Endodermal cell (in vitro differentiated cells): ENCODE measurements at regions not wholly inside any gene's neighbourhood (a gene's known extent, or its start where the extent isn't known, plus 50 kb on each side); places are given as distances from the start of the nearest gene placed in this dataset.

Source experiments
- DNase-seq: peaks from one replicate; pipeline ENCODE4 v3.0.0-alpha.2; 2017
- H3K27ac ChIP-seq: 2 replicates; pipeline ENCODE4 v1.5.1; 2013; ENCODE audit warnings: mild to moderate bottlenecking, low read depth, low read length, moderate library complexity
- H3K27me3 ChIP-seq: 2 replicates; pipeline ENCODE4 v1.6.1; 2013; ENCODE audit warnings: mild to moderate bottlenecking, low read length, moderate library complexity; ENCODE audit not compliant: insufficient read depth, control insufficient read depth, poor library complexity, severe bottlenecking
- H3K36me3 ChIP-seq: 2 replicates; pipeline ENCODE4 v1.7.0; 2013; ENCODE audit warnings: mild to moderate bottlenecking, low read length, moderate library complexity; ENCODE audit not compliant: control insufficient read depth, insufficient read depth
- H3K4me1 ChIP-seq: one replicate; pipeline ENCODE4 v1.7.0; 2013; ENCODE audit warnings: low read length; ENCODE audit not compliant: control insufficient read depth, insufficient read depth
- H3K4me3 ChIP-seq: 2 replicates; pipeline ENCODE4 v1.5.1; 2013; ENCODE audit warnings: mild to moderate bottlenecking, low read length, moderate library complexity
- H3K9ac ChIP-seq: 2 replicates; pipeline ENCODE4 v1.6.1; 2013; ENCODE audit warnings: mild to moderate bottlenecking, low read length, moderate library complexity; ENCODE audit not compliant: poor library complexity, severe bottlenecking; ENCODE audit errors: extremely low read depth
- H3K9me3 ChIP-seq: 2 replicates; pipeline ENCODE4 v1.6.1; 2013; ENCODE audit warnings: mild to moderate bottlenecking, low read length, moderate library complexity; ENCODE audit not compliant: control insufficient read depth
- H3K27ac Mint-ChIP-seq: 2 replicates; pipeline ENCODE4 v1.8.0; 2020; ENCODE audit warnings: mixed read lengths
- H3K27me3 Mint-ChIP-seq: 2 replicates; pipeline ENCODE4 v1.8.0; 2021; ENCODE audit warnings: mild to moderate bottlenecking, mixed read lengths; ENCODE audit not compliant: insufficient read depth
- H3K36me3 Mint-ChIP-seq: 2 replicates; pipeline ENCODE4 v1.8.0; 2020; ENCODE audit warnings: low read depth, mixed read lengths
- H3K4me1 Mint-ChIP-seq: 2 replicates; pipeline ENCODE4 v1.8.0; 2020; ENCODE audit warnings: mixed read lengths
- H3K4me3 Mint-ChIP-seq: 2 replicates; pipeline ENCODE4 v1.8.0; 2020; ENCODE audit warnings: mild to moderate bottlenecking, moderate library complexity, mixed read lengths
- H3K9me3 Mint-ChIP-seq: 2 replicates; pipeline ENCODE4 v1.8.0; 2020; ENCODE audit warnings: mild to moderate bottlenecking, mixed read lengths
- WGBS, 2 experiments: methylation state at CpG; one replicate each; pipeline versions ENCODE4 v1.1.5 to v1.1.7; 2013; ENCODE audit warnings: missing lambda C conversion rate in 2 of 2, mixed read lengths in 1 of 2; ENCODE audit not compliant: insufficient coverage in 1 of 2, insufficient read length in 1 of 2; 5-methylcytosine and 5-hydroxymethylcytosine counted together
- TF ChIP-seq, protein P1 (sequence below): fragments of 200-600 bp; sonication (generic); conservative IDR thresholded peaks from 2 replicates; pipeline ENCODE4 v1.5.0; 2021; ENCODE audit warnings: antibody characterized with exemption, mild to moderate bottlenecking

- H3K36me3 Mint-ChIP-seq = no peaks in the 10 kb centered on the region
- H3K9me3 ChIP-seq = no peaks in the 10 kb centered on the region
- no peaks in the 10 kb centered on the region for H3K27me3 ChIP-seq
- H3K4me3 ChIP-seq = no peak overlapping the region
- H3K4me1 ChIP-seq = no peaks in the 10 kb centered on the region
- 76 to 95% methylated on average over 2 to 3 of the region's 3 CpGs for WGBS, 2 experiments
- no peak overlapping the region for H3K27ac ChIP-seq
- TF ChIP-seq, protein P1, sequence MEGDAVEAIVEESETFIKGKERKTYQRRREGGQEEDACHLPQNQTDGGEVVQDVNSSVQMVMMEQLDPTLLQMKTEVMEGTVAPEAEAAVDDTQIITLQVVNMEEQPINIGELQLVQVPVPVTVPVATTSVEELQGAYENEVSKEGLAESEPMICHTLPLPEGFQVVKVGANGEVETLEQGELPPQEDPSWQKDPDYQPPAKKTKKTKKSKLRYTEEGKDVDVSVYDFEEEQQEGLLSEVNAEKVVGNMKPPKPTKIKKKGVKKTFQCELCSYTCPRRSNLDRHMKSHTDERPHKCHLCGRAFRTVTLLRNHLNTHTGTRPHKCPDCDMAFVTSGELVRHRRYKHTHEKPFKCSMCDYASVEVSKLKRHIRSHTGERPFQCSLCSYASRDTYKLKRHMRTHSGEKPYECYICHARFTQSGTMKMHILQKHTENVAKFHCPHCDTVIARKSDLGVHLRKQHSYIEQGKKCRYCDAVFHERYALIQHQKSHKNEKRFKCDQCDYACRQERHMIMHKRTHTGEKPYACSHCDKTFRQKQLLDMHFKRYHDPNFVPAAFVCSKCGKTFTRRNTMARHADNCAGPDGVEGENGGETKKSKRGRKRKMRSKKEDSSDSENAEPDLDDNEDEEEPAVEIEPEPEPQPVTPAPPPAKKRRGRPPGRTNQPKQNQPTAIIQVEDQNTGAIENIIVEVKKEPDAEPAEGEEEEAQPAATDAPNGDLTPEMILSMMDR = no peak
- H3K4me3 Mint-ChIP-seq = no peak overlapping the region
- no peak for DNase-seq
- H3K27ac Mint-ChIP-seq = no peak overlapping the region
- H3K9ac ChIP-seq = no peak overlapping the region
- no peaks in the 10 kb centered on the region for H3K36me3 ChIP-seq
- H3K9me3 Mint-ChIP-seq = no peaks in the 10 kb centered on the region
- peaks cover 9% of the 10 kb centered on the region for H3K4me1 Mint-ChIP-seq
- H3K27me3 Mint-ChIP-seq = peaks cover 2% of the 10 kb centered on the region
These were observed 72.2 kb upstream of the SPTLC1 start for GRCh38 chr9:92187390-92187789.

- Mint-ChIP-seq H3K9me3 (peaks cover 4% of the 10 kb centered on the region), H3K36me3 (no peaks in the 10 kb centered on the region), H3K27me3 (peaks cover 2% of the 10 kb centered on the region), H3K4me1 (peaks cover 9% of the 10 kb centered on the region), H3K27ac (no peak overlapping the region), H3K4me3 (no peak overlapping the region)
- TF ChIP-seq, protein P1 = no peak
- Histone ChIP-seq H3K4me3 (no peak overlapping the region), H3K4me1 (no peaks in the 10 kb centered on the region), H3K27me3 (no peaks in the 10 kb centered on the region), H3K27ac (no peak overlapping the region), H3K9ac (no peak overlapping the region), H3K9me3 (peaks cover 7% of the 10 kb centered on the region), H3K36me3 (no peaks in the 10 kb centered on the region)
- no peak for DNase-seq
- WGBS, 2 experiments = 87 to 88% methylated on average over 6 to 7 of the region's 7 CpGs
These were observed 71.4 kb upstream of the SPTLC1 start for GRCh38 chr9:92186631-92187030.

- no peaks in the 10 kb centered on the region for H3K36me3 ChIP-seq
- Mint-ChIP-seq H3K4me3 (no peak overlapping the region), H3K27ac (no peak overlapping the region), H3K27me3 (peaks cover 2% of the 10 kb centered on the region), H3K4me1 (peaks cover 10% of the 10 kb centered on the region), H3K36me3 (no peaks in the 10 kb centered on the region), H3K9me3 (peaks cover 9% of the 10 kb centered on the region)
- peaks cover 3% of the 10 kb centered on the region for H3K4me1 ChIP-seq
- peaks cover 10% of the 10 kb centered on the region for H3K9me3 ChIP-seq
- 95 to 100% methylated on average over 2 to 5 of the region's 5 CpGs for WGBS, 2 experiments
- H3K27ac ChIP-seq = no peak overlapping the region
- TF ChIP-seq, protein P1 = no peak
- no peak overlapping the region for H3K4me3 ChIP-seq
- H3K27me3 ChIP-seq = no peaks in the 10 kb centered on the region
- DNase-seq = no peak
- H3K9ac ChIP-seq = no peak overlapping the region
These were observed 70.5 kb upstream of the SPTLC1 start for GRCh38 chr9:92185681-92186080.
